GM21576 (cell line): ENCODE measurements at regions not wholly inside any gene's neighbourhood (a gene's known extent, or its start where the extent isn't known, plus 50 kb on each side); places are given as distances from the start of the nearest gene placed in this dataset.
"Not testable (repeated sequence)": the region's sequence is repeated elsewhere in the genome, so short reads cannot be mapped to it uniquely, and the experiment has no call there.

ENCODE experiments used
- ATAC-seq: cut with Tn5 transposase; IDR thresholded peaks from one replicate; pipeline ENCODE4 v1.9.1; 2021; ENCODE audit warnings: mild to moderate bottlenecking, moderate library complexity; ENCODE audit not compliant: unreplicated experiment

- not testable (repeated sequence) for ATAC-seq
Measured at GRCh38 chr2:91568391-91569338, 2877.2 kb downstream of the RPIA start.

GRCh38 chr2:91571239-91571923 is 2879.9 kb downstream of the RPIA start:
- not testable (repeated sequence) for ATAC-seq

- not testable (repeated sequence) for ATAC-seq
Measured at GRCh38 chr2:91573018-91573417, 2881.5 kb downstream of the RPIA start.

GRCh38 chr2:91573755-91574154 is 2882.3 kb downstream of the RPIA start:
- ATAC-seq, result not testable (repeated sequence)

- ATAC-seq, result not testable (repeated sequence)
Measured at GRCh38 chr2:91574255-91574654, 2882.8 kb downstream of the RPIA start.

- ATAC-seq, result not testable (repeated sequence)
Measured at GRCh38 chr2:91575701-91576100, 2884.2 kb downstream of the RPIA start.

GRCh38 chr2:91577406-91577805 is 2885.9 kb downstream of the RPIA start:
- not testable (repeated sequence) for ATAC-seq

GRCh38 chr2:91578678-91579077 is 2887.2 kb downstream of the RPIA start:
- ATAC-seq, result not testable (repeated sequence)

GRCh38 chr2:91579555-91579954 is 2888.1 kb downstream of the RPIA start:
- ATAC-seq, result not testable (repeated sequence)

- ATAC-seq, result not testable (repeated sequence)
Measured at GRCh38 chr2:91580043-91580442, 2888.6 kb downstream of the RPIA start.

GRCh38 chr2:91587098-91587497 is 2895.6 kb downstream of the RPIA start:
- not testable (repeated sequence) for ATAC-seq

- not testable (repeated sequence) for ATAC-seq
Measured at GRCh38 chr2:91587908-91588535, 2896.5 kb downstream of the RPIA start.

- ATAC-seq, result not testable (repeated sequence)
Measured at GRCh38 chr2:91588782-91589223, 2897.3 kb downstream of the RPIA start.

- ATAC-seq, result not testable (repeated sequence)
Measured at GRCh38 chr2:91589454-91590328, 2898.2 kb downstream of the RPIA start.

GRCh38 chr2:91590381-91590780 is 2898.9 kb downstream of the RPIA start:
- ATAC-seq, result not testable (repeated sequence)

GRCh38 chr2:91591066-91591465 is 2899.6 kb downstream of the RPIA start:
- ATAC-seq, result not testable (repeated sequence)

GRCh38 chr2:91597436-91597835 is 2906.0 kb downstream of the RPIA start:
- ATAC-seq, result not testable (repeated sequence)

GRCh38 chr2:91598519-91598918 is 2907.0 kb downstream of the RPIA start:
- ATAC-seq, result not testable (repeated sequence)

- not testable (repeated sequence) for ATAC-seq
Measured at GRCh38 chr2:91599000-91599399, 2907.5 kb downstream of the RPIA start.

- ATAC-seq, result not testable (repeated sequence)
Measured at GRCh38 chr2:91602860-91603259, 2911.4 kb downstream of the RPIA start.
